ENCODE measurements at regions not wholly inside any gene's neighbourhood (a gene's known extent, or its start where the extent isn't known, plus 50 kb on each side); places are given as distances from the start of the nearest gene placed in this dataset.

GRCh38 chr12:45623940-45624339, 105.6 kb upstream of the ARID2 start:
- H3K9ac ChIP-seq = no peak overlapping the region
- no peaks in the 10 kb centered on the region for H4K20me1 ChIP-seq (ENCODE audit: insufficient read depth)
- H3F3A ChIP-seq (replicated peaks; ENCODE audit: insufficient read depth) = no peaks in the 10 kb centered on the region
- no peaks in the 10 kb centered on the region; the same call in 1 of the 2 replicates for H3K27me3 ChIP-seq (ENCODE audit: insufficient read depth)
- DNase-seq = no peak
- H3K4me1 ChIP-seq (ENCODE audit: control insufficient read depth in 1 of 2, insufficient read depth in 2 of 2, low read depth in 1 of 2, low read length in 1 of 2) = no peaks in the 10 kb centered on the region
- no peak overlapping the region for H3K27ac ChIP-seq (ENCODE audit: low read depth in 2 of 2, low read length in 1 of 2)
- no peak overlapping the region for H2AFZ ChIP-seq (ENCODE audit: low read depth)
- H3K4me3 ChIP-seq (ENCODE audit: low read depth in 2 of 2, low read length in 1 of 2) = no peak overlapping the region
- POLR2A ChIA-PET = no interaction called here
- 35% methylated on average over 2 of the region's 2 CpGs for WGBS (ENCODE audit: low lambda C conversion rate)
- no peaks in the 10 kb centered on the region for H3K9me2 ChIP-seq
- no peaks in the 10 kb centered on the region for H3K79me2 ChIP-seq (ENCODE audit: insufficient read depth)
- CTCF ChIA-PET = no interaction called here
- H3K36me3 ChIP-seq (replicated peaks in 1 of 2; ENCODE audit: control insufficient read depth in 1 of 2, insufficient read depth in 2 of 2, low read length in 1 of 2) = no peaks in the 10 kb centered on the region
- H3K9me3 ChIP-seq = no peaks in the 10 kb centered on the region
- TF ChIP-seq ELF1 (IDR thresholded peaks at IDR 0.05) (no peak), PBX3 (IDR thresholded peaks at IDR 0.05) (no peak), RCOR1 (IDR thresholded peaks at IDR 0.05; ENCODE audit: low read length) (no peak), MEF2A (IDR thresholded peaks at IDR 0.05; ENCODE audit: borderline replicate concordance, low read depth) (no peak), YY1 (IDR thresholded peaks at IDR 0.05; ENCODE audit: low read depth) (no peak), GATA2 (CRISPR knock-in tag; IDR thresholded peaks at IDR 0.05) (no peak)
- TF ChIP-seq, protein P1, sequence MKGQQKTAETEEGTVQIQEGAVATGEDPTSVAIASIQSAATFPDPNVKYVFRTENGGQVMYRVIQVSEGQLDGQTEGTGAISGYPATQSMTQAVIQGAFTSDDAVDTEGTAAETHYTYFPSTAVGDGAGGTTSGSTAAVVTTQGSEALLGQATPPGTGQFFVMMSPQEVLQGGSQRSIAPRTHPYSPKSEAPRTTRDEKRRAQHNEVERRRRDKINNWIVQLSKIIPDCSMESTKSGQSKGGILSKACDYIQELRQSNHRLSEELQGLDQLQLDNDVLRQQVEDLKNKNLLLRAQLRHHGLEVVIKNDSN (IDR thresholded peaks at IDR 0.05; ENCODE audit: borderline replicate concordance, low read depth) = no peak
- H3K4me2 ChIP-seq = no peak overlapping the region

- no peaks in the 10 kb centered on the region for H3F3A ChIP-seq (replicated peaks; ENCODE audit: insufficient read depth)
- no peaks in the 10 kb centered on the region for H3K9me3 ChIP-seq
- ChIA-PET POLR2A (no interaction called here), CTCF (no interaction called here)
- H3K27ac ChIP-seq (ENCODE audit: low read depth in 2 of 2, low read length in 1 of 2) = no peak overlapping the region
- TF ChIP-seq CHD2 (IDR thresholded peaks at IDR 0.05; ENCODE audit: low read length, partially characterized antibody) (no peak), ZBTB33 (IDR thresholded peaks at IDR 0.05; ENCODE audit: borderline replicate concordance, low read depth) (no peak), RXRA (IDR thresholded peaks at IDR 0.05; ENCODE audit: borderline replicate concordance, low read depth) (no peak), NFIC (IDR thresholded peaks at IDR 0.05; ENCODE audit: borderline replicate concordance) (no peak), SMC3 (IDR thresholded peaks at IDR 0.05; ENCODE audit: low read depth, low read length) (no peak), FOXM1 (IDR thresholded peaks at IDR 0.05; ENCODE audit: low read depth) (no peak)
- TF ChIP-seq, protein P2, sequence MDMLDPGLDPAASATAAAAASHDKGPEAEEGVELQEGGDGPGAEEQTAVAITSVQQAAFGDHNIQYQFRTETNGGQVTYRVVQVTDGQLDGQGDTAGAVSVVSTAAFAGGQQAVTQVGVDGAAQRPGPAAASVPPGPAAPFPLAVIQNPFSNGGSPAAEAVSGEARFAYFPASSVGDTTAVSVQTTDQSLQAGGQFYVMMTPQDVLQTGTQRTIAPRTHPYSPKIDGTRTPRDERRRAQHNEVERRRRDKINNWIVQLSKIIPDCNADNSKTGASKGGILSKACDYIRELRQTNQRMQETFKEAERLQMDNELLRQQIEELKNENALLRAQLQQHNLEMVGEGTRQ (IDR thresholded peaks at IDR 0.05; ENCODE audit: borderline replicate concordance, low read depth, low read length) = no peak
- TF ChIP-seq, protein P3, sequence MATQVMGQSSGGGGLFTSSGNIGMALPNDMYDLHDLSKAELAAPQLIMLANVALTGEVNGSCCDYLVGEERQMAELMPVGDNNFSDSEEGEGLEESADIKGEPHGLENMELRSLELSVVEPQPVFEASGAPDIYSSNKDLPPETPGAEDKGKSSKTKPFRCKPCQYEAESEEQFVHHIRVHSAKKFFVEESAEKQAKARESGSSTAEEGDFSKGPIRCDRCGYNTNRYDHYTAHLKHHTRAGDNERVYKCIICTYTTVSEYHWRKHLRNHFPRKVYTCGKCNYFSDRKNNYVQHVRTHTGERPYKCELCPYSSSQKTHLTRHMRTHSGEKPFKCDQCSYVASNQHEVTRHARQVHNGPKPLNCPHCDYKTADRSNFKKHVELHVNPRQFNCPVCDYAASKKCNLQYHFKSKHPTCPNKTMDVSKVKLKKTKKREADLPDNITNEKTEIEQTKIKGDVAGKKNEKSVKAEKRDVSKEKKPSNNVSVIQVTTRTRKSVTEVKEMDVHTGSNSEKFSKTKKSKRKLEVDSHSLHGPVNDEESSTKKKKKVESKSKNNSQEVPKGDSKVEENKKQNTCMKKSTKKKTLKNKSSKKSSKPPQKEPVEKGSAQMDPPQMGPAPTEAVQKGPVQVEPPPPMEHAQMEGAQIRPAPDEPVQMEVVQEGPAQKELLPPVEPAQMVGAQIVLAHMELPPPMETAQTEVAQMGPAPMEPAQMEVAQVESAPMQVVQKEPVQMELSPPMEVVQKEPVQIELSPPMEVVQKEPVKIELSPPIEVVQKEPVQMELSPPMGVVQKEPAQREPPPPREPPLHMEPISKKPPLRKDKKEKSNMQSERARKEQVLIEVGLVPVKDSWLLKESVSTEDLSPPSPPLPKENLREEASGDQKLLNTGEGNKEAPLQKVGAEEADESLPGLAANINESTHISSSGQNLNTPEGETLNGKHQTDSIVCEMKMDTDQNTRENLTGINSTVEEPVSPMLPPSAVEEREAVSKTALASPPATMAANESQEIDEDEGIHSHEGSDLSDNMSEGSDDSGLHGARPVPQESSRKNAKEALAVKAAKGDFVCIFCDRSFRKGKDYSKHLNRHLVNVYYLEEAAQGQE (IDR thresholded peaks at IDR 0.05; ENCODE audit: low read depth, low read length) = no peak
- TF ChIP-seq, protein P4, sequence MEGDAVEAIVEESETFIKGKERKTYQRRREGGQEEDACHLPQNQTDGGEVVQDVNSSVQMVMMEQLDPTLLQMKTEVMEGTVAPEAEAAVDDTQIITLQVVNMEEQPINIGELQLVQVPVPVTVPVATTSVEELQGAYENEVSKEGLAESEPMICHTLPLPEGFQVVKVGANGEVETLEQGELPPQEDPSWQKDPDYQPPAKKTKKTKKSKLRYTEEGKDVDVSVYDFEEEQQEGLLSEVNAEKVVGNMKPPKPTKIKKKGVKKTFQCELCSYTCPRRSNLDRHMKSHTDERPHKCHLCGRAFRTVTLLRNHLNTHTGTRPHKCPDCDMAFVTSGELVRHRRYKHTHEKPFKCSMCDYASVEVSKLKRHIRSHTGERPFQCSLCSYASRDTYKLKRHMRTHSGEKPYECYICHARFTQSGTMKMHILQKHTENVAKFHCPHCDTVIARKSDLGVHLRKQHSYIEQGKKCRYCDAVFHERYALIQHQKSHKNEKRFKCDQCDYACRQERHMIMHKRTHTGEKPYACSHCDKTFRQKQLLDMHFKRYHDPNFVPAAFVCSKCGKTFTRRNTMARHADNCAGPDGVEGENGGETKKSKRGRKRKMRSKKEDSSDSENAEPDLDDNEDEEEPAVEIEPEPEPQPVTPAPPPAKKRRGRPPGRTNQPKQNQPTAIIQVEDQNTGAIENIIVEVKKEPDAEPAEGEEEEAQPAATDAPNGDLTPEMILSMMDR (IDR thresholded peaks at IDR 0.05) = no peak
- TF ChIP-seq, protein P1 (IDR thresholded peaks at IDR 0.05; ENCODE audit: borderline replicate concordance, low read depth) = no peak
- no peak overlapping the region for H3K4me3 ChIP-seq (ENCODE audit: low read depth in 2 of 2, low read length in 1 of 2)
- no peaks in the 10 kb centered on the region for H3K4me1 ChIP-seq (ENCODE audit: control insufficient read depth in 1 of 2, insufficient read depth in 2 of 2, low read depth in 1 of 2, low read length in 1 of 2)
- H2AFZ ChIP-seq (ENCODE audit: low read depth) = no peak overlapping the region
- H3K4me2 ChIP-seq = no peak overlapping the region
- WGBS (ENCODE audit: low lambda C conversion rate) = 47% methylated on average over 2 of the region's 2 CpGs
- no peaks in the 10 kb centered on the region for H3K79me2 ChIP-seq (ENCODE audit: insufficient read depth)
- no peaks in the 10 kb centered on the region for H3K36me3 ChIP-seq (replicated peaks in 1 of 2; ENCODE audit: control insufficient read depth in 1 of 2, insufficient read depth in 2 of 2, low read length in 1 of 2)
- H4K20me1 ChIP-seq (ENCODE audit: insufficient read depth) = no peaks in the 10 kb centered on the region
- no peak overlapping the region for H3K9ac ChIP-seq
- no peaks in the 10 kb centered on the region for H3K9me2 ChIP-seq
- H3K27me3 ChIP-seq (ENCODE audit: insufficient read depth) = no peaks in the 10 kb centered on the region; the same call in 1 of the 2 replicates
- DNase-seq = no peak
These were observed 102.5 kb upstream of the ARID2 start for GRCh38 chr12:45626965-45627364.

Data from SK-N-SH (cell line).